Activated T-cell treated with anti-CD3 and anti-CD28 coated beads, Interleukin-2, amount 50 U/mL, for 24 hours (primary cell): ENCODE measurements at regions not wholly inside any gene's neighbourhood (a gene's known extent, or its start where the extent isn't known, plus 50 kb on each side); places are given as distances from the start of the nearest gene placed in this dataset.

Experiments used
- DNase-seq: peaks from one replicate; pipeline ENCODE4 v3.0.0-alpha.2; 2020
- H3K27ac Mint-ChIP-seq: 2 replicates; pipeline ENCODE4 v1.8.0; 2020; ENCODE audit warnings: mild to moderate bottlenecking, mixed read lengths
- H3K27me3 Mint-ChIP-seq: 2 replicates; pipeline ENCODE4 v1.8.0; 2020; ENCODE audit warnings: mixed read lengths
- H3K36me3 Mint-ChIP-seq: 2 replicates; pipeline ENCODE4 v1.8.0; 2020; ENCODE audit warnings: low read depth, mixed read lengths
- H3K4me1 Mint-ChIP-seq: 2 replicates; pipeline ENCODE4 v1.8.0; 2020; ENCODE audit warnings: low read depth, mixed read lengths
- H3K4me3 Mint-ChIP-seq: 2 replicates; pipeline ENCODE4 v1.8.0; 2020; ENCODE audit warnings: mild to moderate bottlenecking, moderate library complexity, mixed read lengths
- H3K9me3 Mint-ChIP-seq: 2 replicates; pipeline ENCODE4 v1.8.0; 2020; ENCODE audit warnings: mixed read lengths

DNA sequence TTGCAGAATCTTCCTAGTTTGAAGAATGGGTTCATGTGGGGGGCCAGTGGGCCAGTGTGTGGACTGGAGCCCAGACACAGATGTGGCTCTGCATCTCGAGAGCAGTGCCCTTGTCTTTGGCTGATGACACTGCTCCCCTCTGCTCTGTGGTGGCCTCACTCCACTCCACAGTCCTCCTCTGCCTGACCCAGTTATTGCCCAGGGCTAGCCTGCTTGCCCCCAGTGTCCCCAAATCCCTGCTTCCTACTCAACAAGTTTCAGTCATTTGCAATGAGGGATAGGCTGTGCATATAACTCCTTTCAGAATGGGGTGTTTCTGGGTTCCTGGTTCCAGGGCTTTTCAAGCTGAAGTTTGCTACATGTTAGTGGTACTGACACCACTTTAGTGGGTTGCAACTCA, 177.5 kb downstream of the SNX10 start:
- DNase-seq = no peak
- no peaks in the 10 kb centered on the region for H3K4me1 Mint-ChIP-seq
- no peaks in the 10 kb centered on the region for H3K36me3 Mint-ChIP-seq
- no peaks in the 10 kb centered on the region for H3K9me3 Mint-ChIP-seq
- H3K4me3 Mint-ChIP-seq = no peak overlapping the region
- no peak overlapping the region for H3K27ac Mint-ChIP-seq
- peaks cover 6% of the 10 kb centered on the region for H3K27me3 Mint-ChIP-seq

GRCh38 chr7:26470691-26471090, 179.0 kb downstream of the SNX10 start:
- Mint-ChIP-seq H3K27ac (no peak overlapping the region), H3K36me3 (no peaks in the 10 kb centered on the region), H3K4me1 (no peaks in the 10 kb centered on the region), H3K27me3 (peaks cover 3% of the 10 kb centered on the region), H3K4me3 (no peak overlapping the region), H3K9me3 (no peaks in the 10 kb centered on the region)
- DNase-seq = no peak

- H3K27ac Mint-ChIP-seq = no peak overlapping the region
- peaks cover 8% of the 10 kb centered on the region for H3K27me3 Mint-ChIP-seq
- no peak overlapping the region for H3K4me3 Mint-ChIP-seq
- no peaks in the 10 kb centered on the region for H3K36me3 Mint-ChIP-seq
- no peaks in the 10 kb centered on the region for H3K9me3 Mint-ChIP-seq
- DNase-seq = no peak
- no peaks in the 10 kb centered on the region for H3K4me1 Mint-ChIP-seq
Observed at GRCh38 chr7:26471306-26472075, 179.8 kb downstream of the SNX10 start.

- Mint-ChIP-seq H3K27me3 (peaks cover 8% of the 10 kb centered on the region), H3K4me1 (no peaks in the 10 kb centered on the region), H3K27ac (no peak overlapping the region), H3K36me3 (no peaks in the 10 kb centered on the region), H3K9me3 (no peaks in the 10 kb centered on the region), H3K4me3 (no peak overlapping the region)
- DNase-seq = no peak
Observed at GRCh38 chr7:26472971-26473370, 181.3 kb downstream of the SNX10 start.

DNA sequence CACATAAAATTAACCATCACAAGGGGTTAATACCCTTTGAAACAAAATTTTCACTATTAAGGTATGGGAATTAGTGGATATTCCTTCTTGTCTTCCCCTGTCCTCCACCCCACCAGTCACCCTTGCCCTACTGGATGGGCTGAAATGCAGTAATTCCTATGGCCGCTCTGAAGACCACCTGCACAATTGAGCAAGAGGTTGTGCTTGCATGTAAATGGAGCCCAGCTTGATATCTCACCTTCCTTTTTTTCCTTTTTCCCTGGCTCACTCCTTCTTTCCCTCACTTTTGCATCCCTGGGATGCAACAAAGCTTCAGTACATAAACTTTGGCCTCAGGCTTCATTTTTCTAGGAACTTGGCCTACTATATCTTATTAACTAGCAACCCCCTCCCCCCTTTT, 184.6 kb downstream of the SNX10 start:
- Mint-ChIP-seq H3K4me3 (no peak overlapping the region), H3K36me3 (no peaks in the 10 kb centered on the region), H3K9me3 (no peaks in the 10 kb centered on the region), H3K27me3 (peaks cover 21% of the 10 kb centered on the region), H3K4me1 (no peaks in the 10 kb centered on the region), H3K27ac (no peak overlapping the region)
- DNase-seq = no peak

GRCh38 chr7:26477381-26477990, 185.8 kb downstream of the SNX10 start:
- DNase-seq = no peak
- Mint-ChIP-seq H3K4me3 (no peak overlapping the region), H3K9me3 (no peaks in the 10 kb centered on the region), H3K27me3 (peaks cover 18% of the 10 kb centered on the region), H3K27ac (no peak overlapping the region), H3K4me1 (no peaks in the 10 kb centered on the region), H3K36me3 (no peaks in the 10 kb centered on the region)

- H3K27ac Mint-ChIP-seq = no peak overlapping the region
- DNase-seq = no peak
Observed at GRCh38 chr7:26478550-26478949, 186.9 kb downstream of the SNX10 start.

DNA sequence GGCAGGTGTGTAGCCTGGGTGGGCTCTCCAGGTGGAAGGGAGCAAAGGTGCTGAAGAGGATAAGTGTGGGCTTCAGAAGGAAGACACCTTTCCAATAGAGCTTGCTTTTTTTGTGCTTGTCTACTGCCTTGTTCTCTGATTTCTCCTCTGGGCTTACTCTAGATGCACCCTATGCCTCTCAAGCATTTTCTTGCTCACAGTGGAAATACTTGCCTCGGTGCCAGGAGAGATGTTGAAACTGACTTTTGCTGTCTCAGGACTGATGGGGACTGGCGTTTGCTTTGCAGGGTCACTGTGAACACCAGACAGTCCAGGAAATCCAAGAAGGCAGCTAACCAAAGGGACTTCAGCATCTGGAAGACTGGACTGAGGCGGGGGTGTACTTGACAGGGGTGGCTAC, 187.9 kb downstream of the SNX10 start:
- H3K36me3 Mint-ChIP-seq = no peaks in the 10 kb centered on the region
- no peak overlapping the region for H3K4me3 Mint-ChIP-seq
- H3K4me1 Mint-ChIP-seq = no peaks in the 10 kb centered on the region
- H3K27me3 Mint-ChIP-seq = peaks cover 29% of the 10 kb centered on the region
- H3K9me3 Mint-ChIP-seq = no peaks in the 10 kb centered on the region
- H3K27ac Mint-ChIP-seq = no peak overlapping the region
- no peak for DNase-seq

More at GRCh38 chr7:26478550-26478949, 186.9 kb downstream of the SNX10 start:
- no peaks in the 10 kb centered on the region for H3K9me3 Mint-ChIP-seq
- H3K27me3 Mint-ChIP-seq = peaks cover 21% of the 10 kb centered on the region
- no peak overlapping the region for H3K4me3 Mint-ChIP-seq
- no peaks in the 10 kb centered on the region for H3K36me3 Mint-ChIP-seq
- H3K4me1 Mint-ChIP-seq = no peaks in the 10 kb centered on the region

GRCh38 chr7:26480156-26480555, 188.5 kb downstream of the SNX10 start:
- no peaks in the 10 kb centered on the region for H3K36me3 Mint-ChIP-seq
- DNase-seq = no peak
- no peak overlapping the region for H3K4me3 Mint-ChIP-seq
- peaks cover 30% of the 10 kb centered on the region for H3K27me3 Mint-ChIP-seq
- no peaks in the 10 kb centered on the region for H3K9me3 Mint-ChIP-seq
- H3K27ac Mint-ChIP-seq = no peak overlapping the region
- no peaks in the 10 kb centered on the region for H3K4me1 Mint-ChIP-seq

DNA sequence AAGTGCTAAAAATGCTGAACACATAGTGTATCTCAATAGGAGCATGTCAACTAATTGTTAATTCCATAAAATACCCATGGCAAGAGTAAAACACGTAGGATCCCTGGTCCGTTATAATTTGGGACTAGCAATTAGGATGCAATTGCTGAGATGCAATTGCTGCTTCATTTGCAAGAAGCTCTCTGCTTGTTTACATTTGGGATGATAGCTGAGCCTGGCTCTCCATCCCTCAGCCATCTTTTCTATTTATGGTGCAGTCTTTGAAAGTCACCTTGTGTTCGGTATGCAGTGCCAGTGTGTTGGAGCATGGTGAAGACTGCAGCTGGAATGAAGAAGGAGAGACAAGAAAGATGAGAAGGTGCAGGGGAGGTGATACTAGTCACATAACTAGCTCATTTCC, 191.3 kb downstream of the SNX10 start:
- Mint-ChIP-seq H3K9me3 (no peaks in the 10 kb centered on the region), H3K4me3 (no peak overlapping the region), H3K36me3 (no peaks in the 10 kb centered on the region), H3K27ac (no peak overlapping the region), H3K27me3 (peaks cover 29% of the 10 kb centered on the region), H3K4me1 (no peaks in the 10 kb centered on the region)
- DNase-seq = no peak

DNA sequence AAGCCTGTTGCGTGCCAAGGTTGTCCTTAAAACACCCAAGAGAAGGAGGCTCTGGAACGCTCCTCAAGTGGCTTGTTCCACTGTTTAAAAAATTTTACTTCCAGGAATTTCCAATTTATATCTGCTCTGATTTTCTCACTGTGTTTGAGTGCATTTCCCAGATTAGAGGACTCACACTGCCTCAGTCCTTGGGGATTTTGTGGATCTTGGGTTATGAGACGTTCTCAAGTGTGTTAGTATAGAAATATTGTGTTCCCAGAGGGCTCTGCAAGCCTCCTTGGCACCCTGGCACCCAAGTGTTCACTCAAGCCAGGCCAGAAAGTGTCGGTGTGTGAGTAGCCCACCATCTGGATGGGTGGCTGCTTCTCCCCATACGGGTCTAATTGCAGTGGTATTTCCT, 192.2 kb downstream of the SNX10 start:
- no peak for DNase-seq
- Mint-ChIP-seq H3K4me3 (no peak overlapping the region), H3K27me3 (peaks cover 34% of the 10 kb centered on the region), H3K36me3 (no peaks in the 10 kb centered on the region), H3K4me1 (no peaks in the 10 kb centered on the region), H3K27ac (no peak overlapping the region), H3K9me3 (no peaks in the 10 kb centered on the region)

GRCh38 chr7:26485367-26485934, 193.8 kb downstream of the SNX10 start:
- no peak overlapping the region for H3K27ac Mint-ChIP-seq
- no peaks in the 10 kb centered on the region for H3K4me1 Mint-ChIP-seq
- H3K9me3 Mint-ChIP-seq = no peaks in the 10 kb centered on the region
- no peak for DNase-seq
- no peaks in the 10 kb centered on the region for H3K36me3 Mint-ChIP-seq
- peaks cover 26% of the 10 kb centered on the region for H3K27me3 Mint-ChIP-seq
- H3K4me3 Mint-ChIP-seq = no peak overlapping the region

DNA sequence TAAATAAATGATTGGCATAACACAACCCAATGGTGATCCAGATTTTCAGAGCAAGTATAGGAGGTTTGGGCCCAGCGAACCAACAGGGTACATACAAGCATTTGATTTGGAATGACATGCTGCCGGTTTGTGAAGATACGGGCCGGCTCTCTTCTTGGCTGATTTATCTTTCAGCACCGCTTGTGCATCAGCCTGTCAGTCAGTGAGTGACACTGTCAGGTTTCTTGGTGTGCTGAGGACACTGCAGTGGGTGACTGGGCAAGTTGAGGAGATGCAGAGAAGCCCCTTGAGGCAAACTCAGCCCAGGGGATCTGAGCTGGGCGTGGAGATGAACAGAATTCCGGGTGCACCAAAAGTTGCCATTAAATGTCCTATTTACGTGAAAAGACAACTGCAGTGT, 194.5 kb downstream of the SNX10 start:
- Mint-ChIP-seq H3K36me3 (no peaks in the 10 kb centered on the region), H3K27me3 (peaks cover 21% of the 10 kb centered on the region), H3K4me1 (no peaks in the 10 kb centered on the region), H3K9me3 (no peaks in the 10 kb centered on the region), H3K27ac (no peak overlapping the region), H3K4me3 (no peak overlapping the region)
- no peak for DNase-seq

- DNase-seq = no peak
- Mint-ChIP-seq H3K4me3 (no peak overlapping the region), H3K4me1 (no peaks in the 10 kb centered on the region), H3K36me3 (no peaks in the 10 kb centered on the region), H3K27ac (no peak overlapping the region), H3K27me3 (peaks cover 19% of the 10 kb centered on the region), H3K9me3 (no peaks in the 10 kb centered on the region)
Observed at GRCh38 chr7:26487780-26488515, 196.3 kb downstream of the SNX10 start.

DNA sequence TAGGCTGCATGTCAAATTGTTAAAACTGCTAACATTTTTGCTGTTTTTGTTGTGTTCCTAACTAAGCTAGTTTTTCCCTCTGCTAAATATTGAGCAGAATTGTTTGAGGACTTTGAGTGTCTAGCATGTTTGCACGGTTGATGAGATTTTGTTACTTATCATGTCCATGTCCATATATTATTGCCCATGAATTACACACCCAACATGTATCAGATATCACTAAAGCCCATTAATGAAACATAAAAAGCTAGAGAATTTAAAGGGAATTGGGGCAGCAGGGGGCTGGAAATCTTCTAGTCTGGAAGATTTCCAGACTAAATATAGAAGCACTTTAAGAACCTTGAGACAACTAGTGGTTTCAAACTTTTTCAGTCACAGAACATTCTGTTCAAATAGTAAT, 197.7 kb downstream of the SNX10 start:
- Mint-ChIP-seq H3K9me3 (no peaks in the 10 kb centered on the region), H3K27me3 (peaks cover 12% of the 10 kb centered on the region), H3K27ac (no peak overlapping the region), H3K36me3 (no peaks in the 10 kb centered on the region), H3K4me1 (no peaks in the 10 kb centered on the region), H3K4me3 (no peak overlapping the region)
- no peak for DNase-seq
